ENCODE measurements at regions not wholly inside any gene's neighbourhood (a gene's known extent, or its start where the extent isn't known, plus 50 kb on each side); places are given as distances from the start of the nearest gene placed in this dataset.

- H3K23ac ChIP-seq (ENCODE audit: insufficient read length) = no peak overlapping the region
- H3K14ac ChIP-seq (ENCODE audit: insufficient read length) = no peak overlapping the region
- H4K91ac ChIP-seq (replicated peaks; ENCODE audit: insufficient read length, low read length) = no peak overlapping the region
- no peaks in the 10 kb centered on the region for H3K79me1 ChIP-seq (ENCODE audit: low read depth, low read length)
- H3K4me1 ChIP-seq (replicated peaks in 1 of 4; ENCODE audit: control insufficient read depth in 3 of 4, insufficient read depth in 4 of 4, low read length in 3 of 4) = peaks cover 0 to 4% (median 0%) of the 10 kb centered on the region in 4 experiments; a peak in 2 of 7 replicates
- H3K18ac ChIP-seq (ENCODE audit: extremely low read depth, low read length) = no peak overlapping the region
- H2BK20ac ChIP-seq (ENCODE audit: low read length) = no peak overlapping the region
- H2BK15ac ChIP-seq (ENCODE audit: low read length) = no peak overlapping the region
- H4K5ac ChIP-seq (ENCODE audit: insufficient read length, low read depth, low read length) = no peak overlapping the region
- no peaks in the 10 kb centered on the region for H3K36me3 ChIP-seq (ENCODE audit: control insufficient read depth in 2 of 4, insufficient read depth in 4 of 4, low read length in 3 of 4)
- H2AFZ ChIP-seq (ENCODE audit: low read length) = peak overlapping the region; percentile 31; the same call in 1 of the 2 replicates
- H4K8ac ChIP-seq (ENCODE audit: extremely low read depth, insufficient read depth, low read length) = no peak overlapping the region; the same call in 1 of the 2 replicates
- no peak overlapping the region for H2BK5ac ChIP-seq (ENCODE audit: low read depth, low read length)
- H3K27ac ChIP-seq (ENCODE audit: low read depth, low read length) = no peak overlapping the region
- peak; percentile 10 to 43 for DNase-seq (ENCODE audit: low read depth in 1 of 2, low spot score in 2 of 2)
- no peaks in the 10 kb centered on the region for H3K23me2 ChIP-seq (ENCODE audit: low read depth, low read length)
- no peak overlapping the region for H2BK12ac ChIP-seq (ENCODE audit: low read depth, low read length)
- H3K56ac ChIP-seq (replicated peaks; ENCODE audit: insufficient read length, low read depth, low read length) = no peak overlapping the region
- 79% methylated on average over 5 of the region's 6 CpGs; no CpG with 5 or more reads in 1 of the 2 experiments for WGBS, 2 experiments (ENCODE audit: extremely low coverage in 1 of 2, insufficient coverage in 1 of 2, insufficient read length in 1 of 2, insufficient replicate concordance in 2 of 2, low coverage in 1 of 2, low lambda C conversion rate in 2 of 2, missing lambda C conversion rate in 1 of 2)
- H3K27me3 ChIP-seq (replicated peaks in 1 of 4; ENCODE audit: control insufficient read depth in 3 of 4, extremely low read depth in 1 of 4, insufficient read depth in 3 of 4, low read length in 3 of 4) = no peaks in the 10 kb centered on the region
- H3K9ac ChIP-seq (replicated peaks in 1 of 4; ENCODE audit: extremely low read depth in 1 of 4, low read depth in 3 of 4, low read length in 3 of 4) = no peak overlapping the region
- H2AK5ac ChIP-seq (ENCODE audit: low read depth, low read length) = no peak overlapping the region
- FAIRE-seq = no peak
- no peak overlapping the region for H3K4me3 ChIP-seq (ENCODE audit: extremely low read depth in 1 of 4, insufficient read depth in 2 of 4, low read depth in 3 of 4, low read length in 4 of 4)
- no peaks in the 10 kb centered on the region for H4K20me1 ChIP-seq (replicated peaks in 1 of 2; ENCODE audit: control insufficient read depth in 1 of 2, insufficient read depth in 2 of 2, low read length in 2 of 2)
- ChIA-PET CTCF (ENCODE audit: partially characterized antibody) (interaction anchor here (0.7 kb wide), 1 partner anchor 149 kb away, joined by 3 read pairs; no protein-coding TSS in a partner anchor), POLR2A (ENCODE audit: partially characterized antibody) (no interaction called here)
- H3K4me2 ChIP-seq (ENCODE audit: insufficient read depth in 1 of 2, low read depth in 2 of 2, low read length in 2 of 2) = peak overlapping the region in 1 of 2 experiments; percentile 23; a peak in 1 of 4 replicates
- no peak overlapping the region for H2BK120ac ChIP-seq (replicated peaks; ENCODE audit: low read depth, low read length)
- no peak overlapping the region for H3K4ac ChIP-seq (replicated peaks; ENCODE audit: insufficient read length, low read depth, low read length)
- H3K79me2 ChIP-seq (ENCODE audit: control insufficient read depth in 1 of 2, insufficient read depth in 2 of 2, low read length in 2 of 2) = no peaks in the 10 kb centered on the region
- H3K9me3 ChIP-seq (ENCODE audit: insufficient read depth in 2 of 2, low read depth in 1 of 2, low read length in 1 of 2) = peaks cover 3 to 7% of the 10 kb centered on the region in 2 experiments; a peak in 3 of 4 replicates
- TF ChIP-seq RAD21 (IDR thresholded peaks at IDR 0.05 in 1 of 2, conservative IDR thresholded peaks at IDR 0.05 in 1 of 2; ENCODE audit: low read depth in 2 of 2, low read length in 2 of 2) = peak in 1 of 2 experiments; percentile 8; a peak in 1 of 4 replicates
These were observed 80.1 kb upstream of the DMAC1 start for GRCh38 chr9:7879551-7880245.
